SJSA1 (cell line): ENCODE measurements at regions not wholly inside any gene's neighbourhood (a gene's known extent, or its start where the extent isn't known, plus 50 kb on each side); places are given as distances from the start of the nearest gene placed in this dataset.
"Not testable (repeated sequence)": the region's sequence is repeated elsewhere in the genome, so short reads cannot be mapped to it uniquely, and the experiment has no call there.

Experiments used
- DNase-seq, 2 experiments: peaks; one replicate each; pipeline ENCODE4 v3.0.0-alpha.2; 2015 to 2020; ENCODE audit warnings: low spot score in 2 of 2, low read depth in 1 of 2
- H3K27ac ChIP-seq: fragments of 250-450 bp; sonication (Bioruptor Pico); 2 replicates; pipeline ENCODE4 v1.5.1; 2020; ENCODE audit warnings: mild to moderate bottlenecking, moderate library complexity
- H3K27me3 ChIP-seq: fragments of 250-450 bp; sonication (Bioruptor Pico); replicated peaks from 2 replicates; pipeline ENCODE4 v1.5.1; 2020; ENCODE audit warnings: mild to moderate bottlenecking, moderate library complexity
- H3K36me3 ChIP-seq: fragments of 250-450 bp; sonication (Bioruptor Pico); 2 replicates; pipeline ENCODE4 v1.5.1; 2020; ENCODE audit warnings: mild to moderate bottlenecking
- H3K4me1 ChIP-seq: fragments of 250-450 bp; sonication (Bioruptor Pico); replicated peaks from 2 replicates; pipeline ENCODE4 v1.6.1; 2021; ENCODE audit warnings: mild to moderate bottlenecking
- H3K4me3 ChIP-seq: fragments of 250-450 bp; sonication (Bioruptor Pico); 2 replicates; pipeline ENCODE4 v1.5.1; 2020; ENCODE audit warnings: mild to moderate bottlenecking
- H3K9me3 ChIP-seq: fragments of 250-450 bp; sonication (Bioruptor Pico); replicated peaks from 2 replicates; pipeline ENCODE4 v1.5.1; 2020; ENCODE audit warnings: mild to moderate bottlenecking

GRCh38 chr18:14974576-14974975 is 226.6 kb downstream of the ANKRD30B start:
- H3K9me3 ChIP-seq: no peaks in the 10 kb centered on the region
- H3K4me1 ChIP-seq: no peaks in the 10 kb centered on the region
- no peaks in the 10 kb centered on the region for H3K27me3 ChIP-seq
- no peak for DNase-seq
- H3K36me3 ChIP-seq: no peaks in the 10 kb centered on the region
- H3K27ac ChIP-seq: no peak overlapping the region
- no peak overlapping the region for H3K4me3 ChIP-seq

- no peaks in the 10 kb centered on the region for H3K9me3 ChIP-seq
- no peaks in the 10 kb centered on the region for H3K4me1 ChIP-seq
- H3K4me3 ChIP-seq: no peak overlapping the region
- no peaks in the 10 kb centered on the region for H3K36me3 ChIP-seq
- DNase-seq: no peak
- H3K27me3 ChIP-seq: no peaks in the 10 kb centered on the region
- no peak overlapping the region for H3K27ac ChIP-seq
These were observed 227.5 kb downstream of the ANKRD30B start for GRCh38 chr18:14975431-14975830.

- no peaks in the 10 kb centered on the region for H3K36me3 ChIP-seq
- DNase-seq: peak in 1 of 2 experiments; percentile 41
- H3K27ac ChIP-seq: no peak overlapping the region
- H3K4me3 ChIP-seq: no peak overlapping the region
- H3K27me3 ChIP-seq: no peaks in the 10 kb centered on the region
- no peaks in the 10 kb centered on the region for H3K9me3 ChIP-seq
- no peaks in the 10 kb centered on the region for H3K4me1 ChIP-seq
These were observed 228.9 kb downstream of the ANKRD30B start for GRCh38 chr18:14976736-14977430.

GRCh38 chr18:14978191-14978590 is 230.2 kb downstream of the ANKRD30B start:
- no peaks in the 10 kb centered on the region for H3K9me3 ChIP-seq
- no peak for DNase-seq

GRCh38 chr18:14978962-14979535 is 231.1 kb downstream of the ANKRD30B start:
- Histone ChIP-seq H3K9me3 (no peaks in the 10 kb centered on the region), H3K27ac (no peak overlapping the region), H3K4me1 (no peaks in the 10 kb centered on the region), H3K27me3 (no peaks in the 10 kb centered on the region), H3K4me3 (no peak overlapping the region), H3K36me3 (no peaks in the 10 kb centered on the region)
- no peak for DNase-seq

More at GRCh38 chr18:14978191-14978590, 230.2 kb downstream of the ANKRD30B start:
- H3K4me3 ChIP-seq: no peak overlapping the region
- no peak overlapping the region for H3K27ac ChIP-seq
- no peaks in the 10 kb centered on the region for H3K4me1 ChIP-seq
- no peaks in the 10 kb centered on the region for H3K27me3 ChIP-seq
- no peaks in the 10 kb centered on the region for H3K36me3 ChIP-seq

- H3K4me3 ChIP-seq: no peak overlapping the region
These were observed 231.9 kb downstream of the ANKRD30B start for GRCh38 chr18:14979875-14980274.

GRCh38 chr18:14984531-14984930 is 236.6 kb downstream of the ANKRD30B start:
- not testable (repeated sequence) for H3K36me3 ChIP-seq, H3K27ac ChIP-seq, H3K4me1 ChIP-seq, DNase-seq, H3K27me3 ChIP-seq, H3K9me3 ChIP-seq, H3K4me3 ChIP-seq

More at GRCh38 chr18:14979875-14980274, 231.9 kb downstream of the ANKRD30B start:
- Histone ChIP-seq H3K27me3 (no peaks in the 10 kb centered on the region), H3K36me3 (no peaks in the 10 kb centered on the region), H3K4me1 (no peaks in the 10 kb centered on the region), H3K27ac (no peak overlapping the region), H3K9me3 (no peaks in the 10 kb centered on the region)
- no peak for DNase-seq

- not testable (repeated sequence) for H3K4me1 ChIP-seq, H3K27me3 ChIP-seq, H3K27ac ChIP-seq, H3K4me3 ChIP-seq, H3K36me3 ChIP-seq, H3K9me3 ChIP-seq, DNase-seq
These were observed 237.5 kb downstream of the ANKRD30B start for GRCh38 chr18:14985291-14986013.

- H3K9me3 ChIP-seq, H3K27me3 ChIP-seq, H3K36me3 ChIP-seq, H3K4me1 ChIP-seq, H3K4me3 ChIP-seq, H3K27ac ChIP-seq, DNase-seq: not testable (repeated sequence)
These were observed 239.4 kb downstream of the ANKRD30B start for GRCh38 chr18:14987377-14987776.

- H3K9me3 ChIP-seq, H3K27ac ChIP-seq, H3K27me3 ChIP-seq, H3K36me3 ChIP-seq, DNase-seq, H3K4me3 ChIP-seq, H3K4me1 ChIP-seq: not testable (repeated sequence)
These were observed 240.2 kb downstream of the ANKRD30B start for GRCh38 chr18:14987960-14988710.

- not testable (repeated sequence) for H3K27me3 ChIP-seq, H3K36me3 ChIP-seq, H3K9me3 ChIP-seq, H3K4me3 ChIP-seq, H3K4me1 ChIP-seq, H3K27ac ChIP-seq, DNase-seq
These were observed 241.6 kb downstream of the ANKRD30B start for GRCh38 chr18:14989569-14989968.

GRCh38 chr18:14991934-14992445 is 244.0 kb downstream of the ANKRD30B start:
- H3K36me3 ChIP-seq: not testable (repeated sequence)

GRCh38 chr18:14992758-14993157 is 244.8 kb downstream of the ANKRD30B start:
- not testable (repeated sequence) for H3K36me3 ChIP-seq, DNase-seq, H3K27ac ChIP-seq, H3K9me3 ChIP-seq, H3K4me3 ChIP-seq, H3K4me1 ChIP-seq, H3K27me3 ChIP-seq

More at GRCh38 chr18:14991934-14992445, 244.0 kb downstream of the ANKRD30B start:
- DNase-seq, H3K4me3 ChIP-seq, H3K9me3 ChIP-seq, H3K27ac ChIP-seq, H3K4me1 ChIP-seq, H3K27me3 ChIP-seq: not testable (repeated sequence)
